NB4 (cell line): ENCODE measurements at regions not wholly inside any gene's neighbourhood (a gene's known extent, or its start where the extent isn't known, plus 50 kb on each side); places are given as distances from the start of the nearest gene placed in this dataset.

Experiments used
- DNase-seq: peaks from one replicate; pipeline ENCODE4 v3.0.0; 2010; ENCODE audit warnings: low read depth
- H3K4me3 ChIP-seq: one replicate; pipeline ENCODE4 v1.5.1; 2011; ENCODE audit warnings: mild to moderate bottlenecking, low read depth, low read length, moderate library complexity
- CTCF ChIP-seq: IDR thresholded peaks from one replicate; pipeline ENCODE4 v1.5.1; 2012; ENCODE audit warnings: low read depth, low read length
- MAX ChIP-seq: IDR thresholded peaks from 2 replicates; pipeline ENCODE4 v1.6.1; 2011; ENCODE audit warnings: low read depth, low read length
- MYC ChIP-seq: IDR thresholded peaks from 2 replicates; pipeline ENCODE4 v1.6.1; 2011; ENCODE audit warnings: low read depth, low read length
- POLR2A ChIP-seq: IDR thresholded peaks from 2 replicates; pipeline ENCODE4 v1.6.1; 2011; ENCODE audit warnings: mild to moderate bottlenecking; ENCODE audit not compliant: insufficient read length; ENCODE audit errors: extremely low read depth

GRCh38 chr2:103734911-103735310, 973.1 kb downstream of the TMEM182 start:
- no peak overlapping the region for H3K4me3 ChIP-seq
- TF ChIP-seq MAX (no peak), CTCF (peak; percentile 3)
- DNase-seq, result no peak

- no peak overlapping the region for H3K4me3 ChIP-seq
- TF ChIP-seq MAX (no peak), CTCF (no peak), POLR2A (no peak), MYC (no peak)
- DNase-seq, result no peak
Observed at GRCh38 chr2:103738108-103738507, 976.3 kb downstream of the TMEM182 start.

GRCh38 chr2:103738606-103739005, 976.8 kb downstream of the TMEM182 start:
- TF ChIP-seq POLR2A (no peak), CTCF (no peak), MYC (no peak), MAX (no peak)
- H3K4me3 ChIP-seq, result no peak overlapping the region
- DNase-seq, result no peak

- DNase-seq, result no peak
- no peak overlapping the region for H3K4me3 ChIP-seq
- TF ChIP-seq MAX, result no peak
Observed at GRCh38 chr2:103739186-103739585, 977.4 kb downstream of the TMEM182 start.

GRCh38 chr2:103739921-103740320, 978.1 kb downstream of the TMEM182 start:
- DNase-seq, result no peak
- TF ChIP-seq POLR2A (no peak), MYC (no peak), CTCF (no peak), MAX (no peak)
- H3K4me3 ChIP-seq, result no peak overlapping the region

GRCh38 chr2:103740631-103741030, 978.8 kb downstream of the TMEM182 start:
- DNase-seq, result no peak
- no peak for TF ChIP-seq MAX
- TF ChIP-seq POLR2A, result no peak
- TF ChIP-seq CTCF, result no peak
- TF ChIP-seq MYC, result no peak
- no peak overlapping the region for H3K4me3 ChIP-seq
